HG03045 (cell line): ENCODE measurements at regions not wholly inside any gene's neighbourhood (a gene's known extent, or its start where the extent isn't known, plus 50 kb on each side); places are given as distances from the start of the nearest gene placed in this dataset.

Source experiments
- ATAC-seq: cut with Tn5 transposase; IDR thresholded peaks from one replicate; pipeline ENCODE4 v1.9.1; 2021; ENCODE audit warnings: mild to moderate bottlenecking, moderate library complexity; ENCODE audit not compliant: unreplicated experiment

DNA sequence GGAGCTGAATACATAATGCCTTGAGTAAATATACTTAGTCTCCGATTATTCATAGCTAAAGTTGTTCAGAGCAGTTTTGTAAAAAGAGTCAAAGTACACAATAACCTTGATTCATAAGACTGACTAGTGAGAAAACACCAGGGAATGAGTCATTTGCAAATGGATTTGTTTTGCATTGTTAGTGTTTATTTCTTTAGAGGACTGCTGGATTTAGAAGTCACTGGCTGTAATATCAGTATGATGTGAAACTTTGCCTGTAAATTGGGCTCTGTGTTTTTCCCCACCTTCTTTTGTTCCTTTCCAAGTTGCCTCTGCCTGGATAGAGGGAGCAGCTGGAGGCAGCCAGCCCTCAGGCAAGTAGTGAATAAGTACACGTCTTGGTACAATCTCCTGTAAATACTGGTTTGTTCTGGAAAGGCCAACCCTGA lies 474.7 kb downstream of the NUF2 start:
- no peak for ATAC-seq

DNA sequence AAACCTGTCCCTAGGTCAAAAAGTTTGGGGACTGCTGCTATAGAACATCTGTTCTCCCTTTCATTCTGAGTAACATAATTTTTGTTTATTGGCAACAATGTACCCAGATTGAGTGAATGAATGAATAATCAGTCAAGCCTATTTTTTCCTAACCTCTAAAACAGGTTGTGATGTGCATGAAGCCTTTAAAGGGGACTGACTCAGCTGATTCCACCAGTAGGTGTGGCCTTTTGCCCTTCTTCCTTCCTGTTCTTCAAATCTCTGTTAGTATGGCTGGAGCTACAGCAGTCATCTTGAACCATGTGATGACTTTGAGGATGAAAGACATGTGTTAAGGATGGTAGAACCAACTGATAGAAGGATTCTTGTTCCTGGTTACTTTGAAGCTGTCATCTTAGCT lies 476.1 kb downstream of the NUF2 start:
- ATAC-seq = no peak

DNA sequence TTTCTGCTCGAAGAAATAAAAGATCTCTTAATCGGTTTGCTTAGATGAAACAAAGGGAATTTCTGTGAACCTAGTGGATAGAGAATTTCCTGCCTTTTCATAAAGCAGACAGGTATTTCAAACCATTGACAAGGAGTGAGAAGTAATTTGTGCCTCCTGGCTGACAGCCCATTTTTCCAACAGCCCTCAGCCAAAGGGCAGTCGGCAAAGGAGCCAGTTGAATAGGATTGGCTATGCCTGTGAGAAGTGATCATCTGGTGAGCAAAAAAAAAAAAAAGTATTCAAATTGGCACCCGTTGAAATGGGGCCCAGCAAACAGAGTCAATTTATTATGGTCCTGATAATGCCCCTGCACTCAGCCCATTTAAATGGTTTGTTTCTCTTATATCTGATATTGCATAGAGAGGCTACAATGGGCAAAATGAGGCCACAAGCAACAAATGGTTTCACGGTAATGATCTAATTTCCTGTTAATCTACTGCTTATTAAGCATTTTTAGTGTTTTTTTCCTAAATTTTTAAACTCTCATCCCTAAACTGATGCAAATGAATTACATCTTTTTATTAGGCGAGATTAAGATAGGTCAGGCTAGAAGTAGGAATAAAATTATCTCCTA lies 477.5 kb downstream of the NUF2 start:
- ATAC-seq = no peak

DNA sequence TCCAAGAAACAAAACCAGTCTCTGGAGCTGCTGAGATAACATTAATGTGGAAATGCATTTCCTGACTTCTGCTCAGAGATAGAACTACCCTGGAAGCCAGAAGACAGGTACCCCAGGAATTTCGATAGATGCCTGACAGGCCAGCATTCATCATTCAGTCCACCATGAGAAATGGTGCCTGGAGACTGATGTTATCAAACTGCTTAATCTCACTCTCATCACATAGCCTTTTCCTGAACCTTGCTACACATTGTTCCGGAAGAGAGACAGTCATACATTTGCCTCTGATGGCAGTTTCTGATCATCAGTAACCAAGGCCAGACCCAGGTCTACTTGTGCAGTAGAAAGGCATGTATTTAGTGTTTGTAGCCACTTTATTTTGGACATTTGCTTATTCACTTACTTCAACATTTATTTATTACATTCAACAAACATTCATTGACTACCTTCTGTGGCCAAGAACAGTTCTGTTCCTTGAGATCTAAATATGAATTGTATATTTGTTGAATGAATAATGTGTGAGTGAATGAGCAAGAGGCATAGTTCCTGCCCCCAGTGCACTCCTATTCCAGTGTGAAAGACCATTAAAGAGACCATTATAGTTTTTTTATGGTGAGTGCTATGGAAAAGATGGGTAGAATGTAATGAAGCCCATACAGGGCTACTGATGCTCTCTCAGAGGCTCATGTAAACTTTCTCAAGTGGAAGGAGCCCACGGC lies 485.7 kb downstream of the NUF2 start:
- no peak for ATAC-seq

DNA sequence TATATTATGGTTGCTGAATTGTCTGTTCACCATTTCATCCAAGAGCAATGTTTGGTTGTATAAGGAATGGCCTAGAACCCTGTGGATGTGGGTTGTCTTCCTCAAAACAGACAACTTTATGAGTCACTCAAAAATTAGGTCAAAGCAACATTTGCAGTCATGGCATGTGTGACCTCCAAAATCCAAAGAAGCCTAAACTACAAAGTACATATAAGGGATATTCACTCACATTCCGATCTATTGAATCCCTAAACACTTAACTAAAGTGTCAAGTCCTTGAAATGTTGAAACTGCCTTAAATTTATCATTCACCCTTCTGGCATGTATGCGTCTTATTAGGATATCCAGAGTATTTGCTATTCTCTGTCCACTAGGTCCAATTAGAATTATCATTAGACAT lies 491.5 kb downstream of the NUF2 start:
- ATAC-seq = no peak

DNA sequence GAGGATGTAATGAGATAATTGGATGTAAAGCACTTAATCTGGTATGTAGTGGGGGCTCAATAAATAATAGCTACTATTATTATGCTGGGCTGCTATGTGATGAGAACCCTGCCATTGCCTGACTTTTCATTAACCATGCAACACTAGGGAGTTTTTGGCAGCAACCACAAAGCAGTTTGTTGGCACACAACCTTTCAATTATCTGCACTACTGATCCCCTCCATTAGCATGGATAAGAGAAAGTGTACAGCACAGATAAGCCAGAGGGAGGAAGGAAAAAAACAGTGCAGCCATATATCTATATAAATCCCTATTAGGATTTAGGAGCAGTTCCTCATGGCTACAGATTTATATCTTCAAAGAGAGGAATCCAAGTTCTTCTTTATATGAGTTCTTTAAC lies 498.5 kb downstream of the NUF2 start:
- no peak for ATAC-seq

DNA sequence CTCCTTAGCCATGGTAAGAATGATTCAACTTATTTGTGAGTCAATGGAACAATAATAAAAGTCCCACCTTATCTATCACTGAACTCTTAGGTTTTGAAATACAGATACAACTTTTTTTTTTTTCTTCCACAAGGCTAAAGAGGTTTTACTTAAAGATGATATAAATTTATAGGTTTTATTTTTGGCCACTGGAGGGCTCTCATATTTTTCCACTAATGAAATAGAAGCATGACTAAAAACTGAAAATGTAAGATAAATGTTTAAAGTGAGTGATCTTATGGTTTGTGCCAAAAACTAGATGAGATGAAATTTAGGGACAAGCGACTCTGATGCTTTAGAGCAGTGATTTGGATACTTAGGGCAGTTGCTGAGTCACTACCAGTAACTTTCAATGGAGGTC lies 499.0 kb downstream of the NUF2 start:
- no peak for ATAC-seq

DNA sequence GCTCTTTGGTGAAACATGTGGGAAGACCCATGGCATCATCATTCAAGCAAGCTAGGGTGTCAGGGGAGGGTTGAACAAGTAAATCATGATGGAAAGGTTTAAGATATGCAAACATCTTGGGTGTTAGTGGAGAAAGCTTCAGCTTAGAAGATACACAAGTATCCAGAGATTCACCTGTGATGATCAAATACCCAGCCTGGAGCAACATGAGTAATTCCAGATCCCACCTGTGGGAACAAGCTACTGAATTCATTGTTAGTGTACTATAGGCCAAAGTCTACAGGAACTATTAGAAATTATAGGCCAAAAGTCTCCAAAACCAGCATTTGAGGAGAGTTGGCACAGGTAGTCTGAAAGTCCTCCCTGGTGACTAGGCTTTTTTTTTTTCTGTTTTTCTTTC lies 499.9 kb downstream of the NUF2 start:
- ATAC-seq = no peak

DNA sequence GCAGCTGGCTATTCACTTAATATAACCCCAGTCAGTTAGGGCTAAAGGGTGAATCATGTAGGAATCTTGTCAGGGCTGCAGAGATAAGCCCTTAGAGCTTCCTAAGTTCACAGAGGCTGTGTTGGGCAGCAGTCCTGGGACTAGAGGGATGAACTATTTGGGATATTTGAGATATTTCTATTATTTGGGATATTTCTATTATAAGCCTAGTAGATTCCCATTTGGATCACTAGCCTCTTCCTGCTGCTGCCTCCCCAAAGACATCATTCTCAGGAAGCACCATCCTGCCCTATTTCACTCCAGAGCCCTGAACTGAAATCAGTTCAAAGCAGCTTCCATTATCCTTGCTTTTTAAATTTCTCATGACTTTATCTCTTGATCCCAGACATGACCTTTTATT lies 501.3 kb downstream of the NUF2 start:
- ATAC-seq = no peak

DNA sequence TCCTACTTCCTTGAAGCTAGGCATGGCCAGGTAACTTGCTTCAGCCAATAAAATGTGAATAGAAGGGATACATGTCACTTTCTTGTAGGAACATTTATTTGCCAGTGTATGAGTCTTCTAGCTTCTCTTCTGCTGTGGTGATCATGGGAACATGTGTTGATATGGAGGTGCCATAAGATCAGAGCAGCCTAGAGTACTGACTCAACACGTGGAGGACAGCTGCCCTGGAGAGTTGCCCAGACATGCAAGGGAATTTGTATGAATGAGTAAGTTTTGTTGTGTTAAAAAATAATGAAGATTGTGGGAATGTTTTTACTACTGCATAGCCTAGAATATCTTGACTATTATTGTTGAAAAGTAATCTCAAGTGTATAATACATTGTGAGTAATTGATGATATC lies 502.3 kb downstream of the NUF2 start:
- ATAC-seq = no peak

DNA sequence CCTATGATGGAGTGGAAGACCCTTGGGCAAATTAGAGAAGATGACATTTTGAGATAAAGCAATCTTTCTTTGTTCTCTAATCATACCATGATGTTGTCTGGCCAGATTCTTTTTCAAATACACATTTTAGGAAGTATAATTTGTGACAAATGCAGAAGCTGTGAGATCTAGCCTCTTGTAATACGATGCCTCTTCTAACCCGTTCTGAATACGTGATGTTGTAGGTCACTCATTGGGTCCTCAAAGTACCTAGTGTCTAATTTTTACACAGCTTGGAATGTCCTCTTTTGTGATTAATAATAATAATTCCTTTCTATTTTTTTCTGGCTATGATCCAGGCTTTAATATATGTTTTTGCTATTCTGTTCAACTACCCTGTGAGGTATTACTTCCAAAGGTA lies 502.7 kb downstream of the NUF2 start:
- no peak for ATAC-seq

DNA sequence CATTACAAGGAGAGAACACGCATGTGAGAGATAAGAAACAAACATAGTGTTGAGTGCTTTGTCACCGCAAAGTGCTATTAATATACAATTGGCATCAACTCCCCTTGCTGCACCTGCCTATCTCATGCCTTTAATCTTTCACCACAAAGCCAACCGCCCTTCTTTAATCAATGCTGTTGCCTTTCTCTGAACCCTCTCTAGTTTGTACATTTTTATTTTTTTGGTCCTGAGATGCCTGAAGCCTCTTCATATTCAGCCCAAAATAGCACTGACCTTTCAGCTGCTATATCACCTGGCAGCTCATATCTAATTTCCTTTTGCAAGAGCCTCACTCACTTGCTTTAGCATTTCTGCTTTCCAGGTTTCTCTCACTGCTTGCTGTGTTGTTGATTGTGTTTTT lies 504.7 kb downstream of the NUF2 start:
- no peak for ATAC-seq

DNA sequence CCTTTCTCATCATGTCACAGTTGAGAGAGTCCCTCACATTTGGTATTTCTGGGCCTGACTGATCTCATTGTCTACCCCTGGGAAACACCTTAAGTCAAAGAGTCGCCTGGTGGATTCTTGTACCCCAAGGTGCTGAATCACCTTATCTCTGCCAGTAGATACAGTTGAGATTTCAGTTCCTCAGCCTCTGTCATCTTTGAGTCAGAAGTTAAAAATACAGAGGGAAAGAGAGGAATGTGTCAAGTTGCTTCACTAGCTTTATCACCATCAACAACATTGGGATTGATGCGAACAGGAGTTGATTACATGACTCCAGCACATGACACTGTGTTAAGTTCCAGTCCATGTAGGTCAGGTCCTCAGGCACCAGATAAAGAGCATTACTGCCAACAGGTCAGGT lies 513.0 kb downstream of the NUF2 start:
- no peak for ATAC-seq

DNA sequence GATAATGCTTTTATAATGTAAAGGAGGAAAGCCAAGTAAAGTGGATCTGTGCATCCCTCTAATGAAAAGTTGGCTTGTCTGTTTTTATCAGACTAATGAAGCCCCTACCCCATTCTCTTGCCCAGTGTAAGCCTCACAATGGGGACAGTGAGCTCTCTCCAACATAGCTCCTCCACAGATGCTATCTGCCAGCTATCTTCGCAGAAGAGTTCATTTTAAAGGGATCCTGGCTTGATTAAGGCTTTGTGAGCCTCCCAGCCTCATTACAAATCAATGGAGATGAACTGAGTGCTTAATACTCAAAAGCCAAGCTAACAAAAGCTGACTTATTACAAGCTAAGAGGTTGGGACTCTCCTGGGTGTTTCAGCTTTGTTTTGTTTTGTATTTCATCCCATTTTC lies 514.7 kb downstream of the NUF2 start:
- ATAC-seq = no peak

DNA sequence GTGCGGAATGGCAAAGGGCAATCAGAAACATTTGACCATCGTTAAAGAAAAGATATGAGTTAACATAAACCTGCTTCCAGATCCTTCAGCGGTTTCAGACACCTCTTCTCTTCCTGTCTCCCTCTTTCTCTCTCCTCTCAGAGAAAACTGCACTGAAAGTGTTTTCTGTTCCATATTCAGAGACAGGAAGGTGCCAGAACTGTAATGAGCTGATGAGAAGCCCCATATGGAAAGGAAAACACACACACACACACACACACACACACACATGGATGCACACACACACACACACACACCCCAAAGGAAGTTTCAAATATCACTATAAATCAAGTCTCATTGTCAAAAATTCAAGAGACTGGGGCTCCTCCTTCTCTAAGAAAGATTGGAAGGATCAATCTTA lies 515.5 kb downstream of the NUF2 start:
- ATAC-seq = no peak

DNA sequence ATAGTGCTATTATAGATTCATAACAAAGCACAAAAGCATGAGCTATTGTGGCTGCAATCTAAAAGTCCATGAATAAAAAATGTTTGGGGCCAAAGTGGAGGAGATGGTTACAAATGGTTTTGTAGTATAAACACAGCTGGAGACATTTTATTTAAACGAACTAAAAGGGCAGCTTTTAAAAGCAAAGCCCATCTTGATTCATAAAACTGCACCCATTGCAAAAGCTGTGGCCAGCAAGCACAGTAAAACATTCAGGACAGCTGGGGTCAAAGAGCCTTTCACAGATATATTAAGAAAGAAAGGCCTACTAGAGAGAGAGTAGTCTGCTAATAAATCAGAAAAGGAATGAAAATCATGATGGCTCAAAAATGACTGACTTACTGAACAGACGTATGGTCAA lies 520.8 kb downstream of the NUF2 start:
- ATAC-seq = no peak

DNA sequence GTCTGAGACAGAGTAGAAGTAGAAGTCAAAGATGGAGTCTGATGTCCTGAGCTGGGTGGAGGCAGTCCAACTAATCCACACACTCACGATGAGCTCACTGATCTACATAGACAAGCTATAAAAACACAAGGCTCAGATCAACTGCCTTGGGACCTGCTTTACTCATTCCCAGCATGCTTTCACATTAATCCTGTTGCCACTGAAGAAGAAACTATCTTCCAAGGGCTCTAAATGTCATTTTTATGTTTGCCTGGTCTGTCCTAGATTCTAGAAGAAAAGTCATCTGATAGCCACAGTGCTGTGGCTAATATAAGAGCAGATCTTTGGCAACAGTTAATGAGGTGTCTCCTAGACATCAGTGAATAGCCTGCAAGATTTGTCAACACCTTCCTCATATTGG lies 522.7 kb downstream of the NUF2 start:
- ATAC-seq = no peak

DNA sequence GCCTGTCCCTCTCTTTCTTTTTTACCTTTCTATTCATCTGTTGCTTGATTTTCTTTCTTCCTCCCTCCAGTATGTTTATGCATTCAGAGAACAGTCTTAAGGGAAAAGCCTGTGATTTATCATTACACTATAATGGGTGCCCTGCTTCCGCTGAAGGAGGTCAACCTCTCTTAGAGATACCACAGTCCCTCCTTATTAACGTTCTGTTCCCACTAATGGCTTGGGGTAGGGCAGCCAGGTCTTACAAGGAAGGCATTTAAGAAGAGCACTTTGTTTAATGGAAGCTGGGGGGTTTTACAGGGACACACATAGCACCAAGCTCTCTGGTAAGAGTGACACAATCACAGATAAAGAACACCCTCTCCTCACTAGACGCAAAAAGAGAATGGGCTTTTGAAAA lies 523.5 kb downstream of the NUF2 start:
- ATAC-seq = no peak

DNA sequence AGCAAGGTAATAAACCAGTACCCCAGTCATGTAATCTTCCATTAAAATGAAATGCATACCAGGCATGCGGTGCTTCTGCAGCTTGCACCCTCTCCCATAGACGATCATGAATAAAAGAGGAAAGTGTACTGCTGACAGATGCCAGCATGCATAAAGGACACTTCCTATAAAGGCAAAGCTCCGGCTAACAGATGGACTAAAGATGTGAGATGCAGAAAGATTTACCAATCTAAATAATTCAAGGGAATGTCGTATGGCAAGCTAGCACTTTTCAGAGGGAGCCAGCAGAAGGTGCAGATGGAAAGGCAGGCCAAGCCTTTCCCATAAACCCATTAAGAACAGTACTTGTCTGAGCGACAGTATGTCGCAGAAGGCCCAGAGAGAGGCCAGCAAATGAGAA lies 542.0 kb downstream of the NUF2 start:
- ATAC-seq = no peak

DNA sequence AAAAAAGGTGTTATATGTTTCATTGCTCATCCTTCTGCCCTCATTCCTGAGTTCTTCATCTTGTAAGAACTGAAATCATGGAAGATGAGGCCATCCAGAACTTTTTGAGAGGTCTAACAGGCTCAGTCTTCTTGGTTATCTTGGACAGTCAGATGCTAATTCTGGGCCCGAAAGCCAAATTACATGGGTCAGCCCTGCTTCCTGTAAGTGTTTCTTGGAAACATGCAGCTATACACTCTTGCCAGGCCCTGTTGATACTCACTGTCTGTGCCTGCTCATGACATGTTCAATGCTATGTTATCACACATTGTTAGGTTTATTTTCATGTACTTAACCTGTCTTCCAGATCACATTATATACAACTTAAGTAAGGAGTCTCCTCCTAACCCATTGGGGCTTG lies 542.5 kb downstream of the NUF2 start:
- ATAC-seq = no peak

DNA sequence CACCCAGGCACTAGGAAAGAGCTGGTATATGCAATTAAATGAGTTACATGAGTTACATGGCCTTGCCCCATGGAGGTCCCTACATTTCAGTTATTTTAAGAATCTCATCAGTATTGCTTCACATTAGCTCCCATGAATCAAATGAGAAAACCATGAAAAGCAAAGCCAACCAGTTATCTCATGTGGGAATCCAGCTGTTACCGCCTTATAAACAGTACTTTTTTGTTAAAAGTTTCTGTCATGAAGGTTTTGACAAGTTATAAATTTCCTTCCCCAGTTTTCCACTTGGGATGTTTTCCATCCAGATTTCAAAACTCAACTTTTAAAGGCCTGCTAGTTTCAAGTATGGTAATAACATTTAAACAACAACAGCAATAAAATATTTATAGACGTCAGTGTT lies 544.8 kb downstream of the NUF2 start:
- ATAC-seq = no peak

DNA sequence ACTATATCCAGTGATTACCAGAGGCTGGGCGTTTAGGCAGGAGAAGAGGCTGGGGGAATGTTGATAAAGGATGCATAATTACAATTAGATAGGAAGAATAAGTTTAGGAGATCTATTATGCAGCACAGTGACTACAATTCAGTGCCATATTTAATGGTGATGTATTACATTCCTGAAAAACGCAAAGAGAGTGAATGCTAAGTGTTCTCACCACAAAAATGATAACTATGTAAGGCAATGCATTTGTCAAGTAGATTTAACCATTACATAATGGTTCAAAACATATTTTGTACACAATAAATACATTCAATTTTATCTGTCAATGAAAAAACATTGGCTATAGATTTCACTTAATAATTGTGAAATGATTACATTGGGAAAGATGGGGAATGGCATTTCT lies 548.9 kb downstream of the NUF2 start:
- no peak for ATAC-seq

DNA sequence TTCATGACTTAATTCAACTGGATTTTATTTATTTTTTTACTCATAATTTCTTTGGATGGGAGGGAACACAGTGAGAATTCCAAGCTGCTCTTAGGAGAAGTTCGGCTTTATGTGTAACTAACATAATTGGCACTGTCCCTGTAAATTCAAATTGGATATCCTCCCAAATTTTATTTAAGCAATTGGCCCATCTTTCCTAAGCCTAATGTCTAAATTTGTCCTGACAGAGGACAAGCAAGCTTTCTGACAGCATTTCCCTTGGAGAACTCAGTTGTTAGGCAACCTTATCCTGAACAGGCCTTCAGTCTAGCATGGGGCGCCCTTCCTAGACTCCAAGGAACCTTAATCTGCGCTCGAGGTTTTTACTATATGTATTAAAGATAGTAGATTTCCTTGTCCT lies 550.3 kb downstream of the NUF2 start:
- ATAC-seq = no peak
